Upper lobe of left lung (tissue), 4 donors: ENCODE measurements at regions not wholly inside any gene's neighbourhood (a gene's known extent, or its start where the extent isn't known, plus 50 kb on each side); places are given as distances from the start of the nearest gene placed in this dataset.

ENCODE experiments used
- EP300 ChIP-seq, 4 donors: sonication (generic); formaldehyde crosslinking; IDR thresholded peaks; one replicate each; pipeline ENCODE4 v1.5.1; 2017; ENCODE audit warnings: antibody characterized with exemption in 4 of 4, control low read depth in 2 of 4
- POLR2AphosphoS5 ChIP-seq, 2 donors: sonication (generic); formaldehyde crosslinking; IDR thresholded peaks; one replicate each; pipeline ENCODE4 v1.5.1; 2017; ENCODE audit warnings: antibody characterized with exemption in 2 of 2
- TF ChIP-seq, protein P1 (sequence below), 6 experiments: fragments of 450-650 bp in 4 of 6; fragments of 200-600 bp in 2 of 6; sonication (generic) in 2 of 6; IDR thresholded peaks; one replicate each; pipeline ENCODE4 v1.5.1; 2016 to 2019; ENCODE audit warnings: antibody characterized with exemption in 6 of 6

DNA sequence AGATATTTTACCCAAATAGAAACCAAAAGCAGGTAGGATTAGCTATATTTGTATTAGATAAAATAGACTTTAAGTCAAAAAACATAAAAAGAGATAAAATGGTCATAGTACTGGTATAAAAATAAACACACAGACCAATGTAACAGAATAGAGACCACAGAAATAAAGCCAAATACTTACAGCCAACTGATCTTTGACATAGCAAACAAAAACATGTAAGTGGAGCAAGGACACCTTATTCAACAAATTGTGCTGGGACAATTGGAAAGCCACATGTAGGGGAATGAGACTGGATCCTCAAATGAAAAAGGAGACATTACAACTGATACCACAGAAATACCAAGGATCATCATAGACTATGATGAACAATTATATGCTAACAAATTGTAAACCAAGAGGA, 94.5 kb upstream of the SIRPG start:
- TF ChIP-seq, protein P1, sequence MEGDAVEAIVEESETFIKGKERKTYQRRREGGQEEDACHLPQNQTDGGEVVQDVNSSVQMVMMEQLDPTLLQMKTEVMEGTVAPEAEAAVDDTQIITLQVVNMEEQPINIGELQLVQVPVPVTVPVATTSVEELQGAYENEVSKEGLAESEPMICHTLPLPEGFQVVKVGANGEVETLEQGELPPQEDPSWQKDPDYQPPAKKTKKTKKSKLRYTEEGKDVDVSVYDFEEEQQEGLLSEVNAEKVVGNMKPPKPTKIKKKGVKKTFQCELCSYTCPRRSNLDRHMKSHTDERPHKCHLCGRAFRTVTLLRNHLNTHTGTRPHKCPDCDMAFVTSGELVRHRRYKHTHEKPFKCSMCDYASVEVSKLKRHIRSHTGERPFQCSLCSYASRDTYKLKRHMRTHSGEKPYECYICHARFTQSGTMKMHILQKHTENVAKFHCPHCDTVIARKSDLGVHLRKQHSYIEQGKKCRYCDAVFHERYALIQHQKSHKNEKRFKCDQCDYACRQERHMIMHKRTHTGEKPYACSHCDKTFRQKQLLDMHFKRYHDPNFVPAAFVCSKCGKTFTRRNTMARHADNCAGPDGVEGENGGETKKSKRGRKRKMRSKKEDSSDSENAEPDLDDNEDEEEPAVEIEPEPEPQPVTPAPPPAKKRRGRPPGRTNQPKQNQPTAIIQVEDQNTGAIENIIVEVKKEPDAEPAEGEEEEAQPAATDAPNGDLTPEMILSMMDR (IDR thresholded peaks at IDR 0.05): no peak
- no peak for TF ChIP-seq POLR2AphosphoS5 (IDR thresholded peaks at IDR 0.05)
- no peak for TF ChIP-seq EP300 (IDR thresholded peaks at IDR 0.05)
